Epithelial cell of proximal tubule (primary cell): ENCODE measurements at regions not wholly inside any gene's neighbourhood (a gene's known extent, or its start where the extent isn't known, plus 50 kb on each side); places are given as distances from the start of the nearest gene placed in this dataset.

Source experiments
- DNase-seq: peaks from one replicate; pipeline ENCODE4 v3.0.0-alpha.2; 2011; ENCODE audit warnings: low read depth
- H3K4me3 ChIP-seq: 2 replicates; pipeline ENCODE4 v1.5.1; 2011; ENCODE audit warnings: low read depth, mild to moderate bottlenecking, low read length
- TF ChIP-seq, protein P1 (sequence below): conservative IDR thresholded peaks from 2 replicates; pipeline ENCODE4 v1.5.1; 2012; ENCODE audit warnings: low read depth, mild to moderate bottlenecking, low read length

- TF ChIP-seq, protein P1, sequence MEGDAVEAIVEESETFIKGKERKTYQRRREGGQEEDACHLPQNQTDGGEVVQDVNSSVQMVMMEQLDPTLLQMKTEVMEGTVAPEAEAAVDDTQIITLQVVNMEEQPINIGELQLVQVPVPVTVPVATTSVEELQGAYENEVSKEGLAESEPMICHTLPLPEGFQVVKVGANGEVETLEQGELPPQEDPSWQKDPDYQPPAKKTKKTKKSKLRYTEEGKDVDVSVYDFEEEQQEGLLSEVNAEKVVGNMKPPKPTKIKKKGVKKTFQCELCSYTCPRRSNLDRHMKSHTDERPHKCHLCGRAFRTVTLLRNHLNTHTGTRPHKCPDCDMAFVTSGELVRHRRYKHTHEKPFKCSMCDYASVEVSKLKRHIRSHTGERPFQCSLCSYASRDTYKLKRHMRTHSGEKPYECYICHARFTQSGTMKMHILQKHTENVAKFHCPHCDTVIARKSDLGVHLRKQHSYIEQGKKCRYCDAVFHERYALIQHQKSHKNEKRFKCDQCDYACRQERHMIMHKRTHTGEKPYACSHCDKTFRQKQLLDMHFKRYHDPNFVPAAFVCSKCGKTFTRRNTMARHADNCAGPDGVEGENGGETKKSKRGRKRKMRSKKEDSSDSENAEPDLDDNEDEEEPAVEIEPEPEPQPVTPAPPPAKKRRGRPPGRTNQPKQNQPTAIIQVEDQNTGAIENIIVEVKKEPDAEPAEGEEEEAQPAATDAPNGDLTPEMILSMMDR: no peak
- no peak overlapping the region for H3K4me3 ChIP-seq
- no peak for DNase-seq
Measured at GRCh38 chr22:27312565-27312964, 489.0 kb downstream of the MN1 start.

DNA sequence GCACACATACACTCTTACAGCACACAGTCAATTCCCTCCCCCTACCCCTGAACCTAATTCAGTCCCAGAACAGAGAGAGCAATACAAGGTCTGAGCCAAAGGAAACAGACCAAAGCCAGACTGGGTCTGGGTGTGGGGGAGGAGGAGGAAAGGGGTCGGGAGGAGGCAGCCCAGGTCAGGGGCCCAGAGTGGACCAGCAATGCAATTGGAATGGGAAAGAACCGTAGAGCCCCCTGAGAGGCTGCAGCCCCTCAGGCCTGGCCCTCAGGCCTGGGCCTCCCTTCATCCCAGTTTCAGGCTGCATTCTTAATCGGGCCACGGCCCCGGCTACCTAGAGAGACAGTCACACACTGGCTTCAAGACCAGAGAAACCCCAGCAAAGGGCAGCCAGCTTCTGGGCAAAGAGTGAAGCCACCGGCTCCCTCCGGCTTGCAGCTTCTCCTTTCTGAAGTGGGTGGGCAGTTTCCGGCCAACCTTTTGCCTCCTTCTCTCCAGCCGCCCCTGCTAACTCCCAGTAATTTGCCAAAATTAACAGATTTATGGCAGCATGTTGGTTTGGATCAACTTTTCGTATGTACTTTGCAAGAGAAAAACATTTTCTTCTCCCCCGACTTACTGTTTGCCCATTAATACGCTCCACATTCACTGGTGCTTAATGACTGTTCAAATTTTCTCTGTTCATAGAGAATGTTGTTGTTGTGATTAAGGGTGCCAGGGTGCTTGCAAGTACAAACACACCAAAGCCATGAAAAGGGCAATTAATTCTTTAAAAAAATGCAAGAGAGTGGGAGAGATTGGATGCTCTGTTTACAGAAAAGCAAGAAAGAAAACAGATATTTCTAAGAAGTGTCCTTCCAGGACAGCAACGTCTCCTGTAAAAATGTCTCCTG lies 488.3 kb downstream of the MN1 start:
- H3K4me3 ChIP-seq: no peak overlapping the region
- TF ChIP-seq, protein P1: no peak
- DNase-seq: no peak

DNA sequence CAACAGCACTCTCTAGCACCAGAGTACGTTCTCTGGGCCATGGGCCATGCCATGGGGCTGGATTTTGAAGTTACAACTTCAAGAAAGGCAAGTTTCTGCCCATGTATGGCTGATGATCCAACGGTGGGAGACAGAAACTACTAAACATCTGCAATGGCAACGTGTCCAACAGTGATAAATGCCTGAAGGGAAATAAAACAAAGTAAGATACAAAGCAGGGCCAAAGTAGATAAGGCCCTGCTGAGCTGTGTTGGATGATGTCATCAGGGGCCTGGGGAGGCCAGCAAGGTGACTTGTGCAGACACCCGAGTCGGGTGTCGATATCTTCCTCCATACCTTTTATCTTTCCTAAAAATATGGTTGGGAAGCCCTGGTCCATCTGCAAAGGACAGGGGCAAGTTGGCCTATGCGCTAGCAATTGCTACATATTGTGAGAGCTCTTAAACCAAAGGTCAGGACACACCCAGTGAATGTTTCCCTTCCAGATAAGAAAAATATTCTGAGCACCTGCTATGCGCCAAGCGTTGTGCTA lies 487.2 kb downstream of the MN1 start:
- TF ChIP-seq, protein P1: no peak
- no peak overlapping the region for H3K4me3 ChIP-seq
- DNase-seq: no peak

- no peak for DNase-seq
Measured at GRCh38 chr22:27315833-27316232, 485.7 kb downstream of the MN1 start.

GRCh38 chr22:27317096-27317495 lies 484.5 kb downstream of the MN1 start:
- TF ChIP-seq, protein P1: peak; percentile 41
- no peak overlapping the region for H3K4me3 ChIP-seq
- no peak for DNase-seq

More at GRCh38 chr22:27315833-27316232, 485.7 kb downstream of the MN1 start:
- no peak overlapping the region for H3K4me3 ChIP-seq
- TF ChIP-seq, protein P1: no peak

DNA sequence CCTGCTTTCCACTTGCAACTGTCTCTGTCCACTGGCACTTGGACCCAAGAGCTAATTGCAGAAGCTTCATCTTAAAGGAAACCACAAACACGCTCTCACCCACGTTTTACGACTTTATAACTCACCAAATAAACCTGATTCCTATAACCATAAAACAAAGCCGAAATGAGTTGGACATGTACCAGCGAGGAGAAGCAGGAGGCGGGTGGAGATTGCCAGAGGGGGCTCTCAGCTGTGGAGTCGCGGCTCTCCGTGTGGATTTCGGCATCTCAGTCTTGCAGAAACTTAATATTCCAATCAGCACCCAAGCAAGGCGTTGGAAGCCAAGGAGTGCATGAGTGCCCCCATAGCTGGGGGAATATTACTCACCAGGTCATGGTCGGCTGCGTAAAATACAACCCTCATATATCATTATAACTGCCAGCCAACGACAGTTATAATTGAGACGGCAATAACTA lies 483.6 kb downstream of the MN1 start:
- peak; percentile 61 for DNase-seq
- TF ChIP-seq, protein P1: no peak
- H3K4me3 ChIP-seq: no peak overlapping the region
